ENCODE measurements at regions not wholly inside any gene's neighbourhood (a gene's known extent, or its start where the extent isn't known, plus 50 kb on each side); places are given as distances from the start of the nearest gene placed in this dataset.
A peak's percentile ranks its signal among the peaks of the same experiment; 100 is the strongest.

GRCh38 chr2:146226077-146226476 lies 1618.8 kb upstream of the ACVR2A start:
- no peak overlapping the region for H3K4me3 ChIP-seq (ENCODE audit: low read depth, low read length)
- no peak for TF ChIP-seq CTCF (IDR thresholded peaks at IDR 0.05; ENCODE audit: control insufficient read depth, extremely low read depth, insufficient read depth)
- DNase-seq (ENCODE audit: low read depth): no peak

- TF ChIP-seq CTCF (IDR thresholded peaks at IDR 0.05; ENCODE audit: control insufficient read depth, extremely low read depth, insufficient read depth): no peak
- no peak overlapping the region for H3K4me3 ChIP-seq (ENCODE audit: low read depth, low read length)
- DNase-seq (ENCODE audit: low read depth): no peak
Measured at GRCh38 chr2:146221826-146222225, 1623.0 kb upstream of the ACVR2A start.

- no peak overlapping the region for H3K4me3 ChIP-seq (ENCODE audit: low read depth, low read length)
- DNase-seq (ENCODE audit: low read depth): no peak
- no peak for TF ChIP-seq CTCF (IDR thresholded peaks at IDR 0.05; ENCODE audit: control insufficient read depth, extremely low read depth, insufficient read depth)
Measured at GRCh38 chr2:146220957-146221356, 1623.9 kb upstream of the ACVR2A start.

GRCh38 chr2:146214394-146214929 lies 1630.4 kb upstream of the ACVR2A start:
- no peak overlapping the region for H3K4me3 ChIP-seq (ENCODE audit: low read depth, low read length)
- TF ChIP-seq CTCF (IDR thresholded peaks at IDR 0.05; ENCODE audit: control insufficient read depth, extremely low read depth, insufficient read depth): no peak
- DNase-seq (ENCODE audit: low read depth): peak; percentile 35

GRCh38 chr2:146213674-146214073 lies 1631.2 kb upstream of the ACVR2A start:
- DNase-seq (ENCODE audit: low read depth): no peak
- H3K4me3 ChIP-seq (ENCODE audit: low read depth, low read length): no peak overlapping the region
- no peak for TF ChIP-seq CTCF (IDR thresholded peaks at IDR 0.05; ENCODE audit: control insufficient read depth, extremely low read depth, insufficient read depth)

- no peak overlapping the region for H3K4me3 ChIP-seq (ENCODE audit: low read depth, low read length)
- TF ChIP-seq CTCF (IDR thresholded peaks at IDR 0.05; ENCODE audit: control insufficient read depth, extremely low read depth, insufficient read depth): no peak
- no peak for DNase-seq (ENCODE audit: low read depth)
Measured at GRCh38 chr2:146212602-146213001, 1632.2 kb upstream of the ACVR2A start.

- H3K4me3 ChIP-seq (ENCODE audit: low read depth, low read length): no peak overlapping the region
- no peak for DNase-seq (ENCODE audit: low read depth)
- TF ChIP-seq CTCF (IDR thresholded peaks at IDR 0.05; ENCODE audit: control insufficient read depth, extremely low read depth, insufficient read depth): no peak
Measured at GRCh38 chr2:146209842-146210275, 1635.0 kb upstream of the ACVR2A start.
